ENCODE measurements at regions not wholly inside any gene's neighbourhood (a gene's known extent, or its start where the extent isn't known, plus 50 kb on each side); places are given as distances from the start of the nearest gene placed in this dataset.
A peak's percentile ranks its signal among the peaks of the same experiment; 100 is the strongest.
"Not testable (repeated sequence)": the region's sequence is repeated elsewhere in the genome, so short reads cannot be mapped to it uniquely, and the experiment has no call there.

GRCh38 chr15:70576696-70577095 is 186.7 kb downstream of the UACA start:
- DNase-seq (ENCODE audit: low read depth): no peak

DNA sequence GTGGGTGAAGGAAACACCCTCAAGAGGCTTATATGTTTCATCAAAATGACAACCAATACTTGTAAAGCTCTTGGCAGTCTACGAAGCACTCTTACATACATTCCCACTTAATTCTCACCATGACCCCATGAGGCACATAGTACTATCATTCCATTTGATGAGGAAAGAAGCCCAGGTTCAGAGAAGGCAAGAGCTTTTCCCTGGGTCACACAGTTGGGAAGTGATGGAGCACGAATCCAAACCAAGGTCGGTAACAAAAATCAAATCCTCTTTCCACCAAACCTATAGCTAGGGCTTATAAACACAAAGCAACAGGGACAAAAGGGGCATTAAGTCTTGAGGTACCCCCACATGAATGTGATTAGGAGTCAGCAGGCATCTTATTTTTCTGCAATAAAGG is 187.1 kb downstream of the UACA start:
- no peak for DNase-seq (ENCODE audit: low read depth)

DNA sequence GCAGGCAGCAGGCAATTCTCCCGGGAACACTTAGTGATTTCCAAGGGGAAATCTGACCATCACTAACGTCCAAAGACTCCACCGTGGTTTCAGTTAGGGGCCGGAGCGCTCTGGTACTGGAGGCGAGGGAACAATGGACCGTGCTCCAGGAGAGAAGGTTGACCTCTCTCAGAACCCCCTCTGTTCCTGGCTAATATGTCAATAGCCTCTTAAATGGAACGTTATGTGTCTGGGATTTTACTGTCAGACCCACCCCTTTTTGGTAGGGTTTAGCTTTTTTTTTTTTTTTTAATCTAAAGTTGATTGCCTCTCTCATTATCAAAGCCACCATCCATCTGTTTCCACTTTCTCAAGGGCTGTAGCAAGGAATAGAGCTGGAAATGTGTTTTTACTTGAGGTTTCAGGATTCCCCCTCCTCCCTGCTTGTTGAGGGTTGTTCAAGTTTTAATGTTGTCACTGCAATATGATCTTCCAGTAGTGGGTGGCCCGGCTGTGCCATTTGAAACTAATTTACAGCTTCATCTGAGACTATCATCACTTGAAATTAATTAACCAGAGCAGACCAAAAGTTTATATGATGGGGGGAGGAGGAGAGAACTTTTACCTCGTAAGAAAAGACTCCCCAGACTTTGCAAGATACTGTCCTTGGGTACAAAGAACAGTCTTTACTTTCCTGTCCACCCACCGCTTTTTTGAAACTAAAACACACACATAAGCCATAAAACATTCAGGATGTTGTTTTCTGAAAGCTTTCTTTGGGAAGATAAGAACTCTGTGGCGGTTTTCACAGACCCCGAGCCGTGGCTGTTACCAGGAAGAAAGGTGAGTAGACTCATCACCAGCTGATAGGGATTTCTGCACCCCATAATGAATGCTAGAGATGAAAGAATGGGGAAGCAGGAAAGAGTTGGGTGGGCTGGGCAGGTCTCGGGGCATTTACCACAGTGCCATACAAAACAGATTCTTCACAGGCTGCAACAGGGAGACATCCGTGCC is 187.8 kb downstream of the UACA start:
- DNase-seq (ENCODE audit: low read depth): no peak

DNA sequence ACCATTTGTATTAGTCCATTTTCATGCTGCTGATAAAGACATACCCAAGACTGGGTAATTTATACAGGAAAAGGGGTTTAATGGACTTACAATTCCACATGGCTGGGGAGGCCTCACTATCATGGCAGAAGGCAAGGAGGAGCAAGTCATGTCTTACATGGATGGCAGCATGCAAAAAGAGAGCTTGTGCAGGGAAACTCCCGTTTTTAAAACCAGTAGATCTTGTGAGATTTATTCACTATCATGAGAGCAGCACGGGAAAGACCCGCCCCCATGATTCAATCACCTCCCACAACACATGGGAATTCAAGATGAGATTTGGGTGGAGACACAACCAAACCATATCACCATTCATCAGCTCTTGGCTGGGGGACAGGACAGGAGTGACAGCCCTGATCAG is 189.0 kb downstream of the UACA start:
- not testable (repeated sequence) for DNase-seq (ENCODE audit: low read depth)

DNA sequence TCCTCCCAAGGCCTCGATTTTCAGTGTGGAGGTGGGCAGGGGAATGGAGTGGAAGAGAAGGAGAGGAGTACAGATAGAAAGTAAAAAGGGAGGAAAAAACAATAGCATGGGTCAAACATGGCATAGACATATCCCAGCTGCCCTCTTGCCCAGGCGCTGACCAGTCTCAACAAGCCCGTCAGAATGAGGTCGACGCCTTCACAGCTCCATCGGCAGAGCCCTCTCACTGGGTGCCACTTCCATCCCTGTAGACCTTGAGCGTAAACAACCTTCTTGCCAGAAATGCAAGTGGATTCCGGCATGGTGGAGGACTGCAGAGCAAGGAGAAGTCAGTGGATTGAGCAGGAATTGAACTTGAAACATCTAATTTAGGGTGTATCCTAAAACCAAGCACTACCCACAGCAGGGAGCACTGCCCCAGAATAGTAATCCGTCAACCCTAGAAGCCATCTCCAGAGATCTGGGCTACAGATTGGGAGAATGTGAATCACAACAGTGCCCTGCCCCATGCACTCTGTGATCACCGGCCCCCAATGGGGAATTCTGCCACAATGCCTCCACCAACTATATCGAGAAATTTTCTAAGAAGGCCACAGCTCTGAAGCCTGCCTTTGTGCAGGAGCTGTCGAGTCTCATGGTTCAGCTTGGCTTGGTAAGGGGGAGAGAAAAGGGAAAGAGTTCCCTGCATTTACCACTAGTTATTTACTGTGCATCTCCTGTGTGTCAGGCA is 190.1 kb downstream of the UACA start:
- no peak for DNase-seq (ENCODE audit: low read depth)

DNA sequence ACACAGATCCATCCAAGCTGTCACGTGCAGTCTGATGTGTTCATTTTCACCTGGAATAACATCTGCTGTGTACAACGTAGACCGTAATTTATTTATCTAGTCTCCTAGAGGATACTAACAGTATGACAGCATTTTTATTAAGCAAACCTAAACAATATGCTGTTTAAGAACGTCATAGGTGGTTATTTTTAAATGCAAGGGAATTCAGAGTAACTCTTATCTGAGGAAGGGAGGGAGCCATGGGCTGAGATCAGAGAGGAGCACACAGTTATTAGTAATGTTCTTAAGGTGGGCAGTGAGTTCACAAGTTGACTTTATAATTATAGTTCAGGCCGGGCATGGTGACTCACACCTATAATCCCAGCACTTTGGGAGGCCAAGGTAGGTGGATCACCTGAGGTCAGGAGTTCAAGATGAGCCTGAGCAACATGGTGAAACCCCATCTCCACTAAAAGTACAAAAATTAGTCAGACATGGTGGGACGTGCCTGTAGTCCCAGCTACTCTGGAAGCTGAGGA is 193.6 kb downstream of the UACA start:
- DNase-seq (ENCODE audit: low read depth): no peak

- no peak for DNase-seq (ENCODE audit: low read depth)
Observed at GRCh38 chr15:70569091-70569713, 194.2 kb downstream of the UACA start.

DNA sequence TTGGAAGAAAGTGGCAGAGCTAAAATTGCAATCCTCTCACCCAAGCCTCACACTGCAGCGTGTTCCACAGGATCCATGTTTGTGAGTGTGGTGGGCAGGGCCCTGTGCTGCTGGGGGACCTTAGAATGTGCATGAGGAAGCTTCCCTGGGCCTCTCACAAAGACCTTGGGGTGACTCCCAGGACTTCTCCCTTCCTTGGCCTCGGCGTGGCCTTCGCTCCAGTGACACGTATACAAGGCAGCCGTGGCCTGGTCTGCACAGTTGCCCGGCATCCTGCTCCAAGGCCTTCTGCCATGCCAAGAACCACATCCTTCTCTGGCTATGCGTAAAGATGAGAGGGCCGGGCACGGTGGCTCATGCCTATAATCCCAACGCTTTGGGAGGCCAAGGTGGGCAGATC is 196.4 kb downstream of the UACA start:
- no peak for DNase-seq (ENCODE audit: low read depth)

- DNase-seq (ENCODE audit: low read depth): no peak
Observed at GRCh38 chr15:70566047-70566835, 197.1 kb downstream of the UACA start.

DNA sequence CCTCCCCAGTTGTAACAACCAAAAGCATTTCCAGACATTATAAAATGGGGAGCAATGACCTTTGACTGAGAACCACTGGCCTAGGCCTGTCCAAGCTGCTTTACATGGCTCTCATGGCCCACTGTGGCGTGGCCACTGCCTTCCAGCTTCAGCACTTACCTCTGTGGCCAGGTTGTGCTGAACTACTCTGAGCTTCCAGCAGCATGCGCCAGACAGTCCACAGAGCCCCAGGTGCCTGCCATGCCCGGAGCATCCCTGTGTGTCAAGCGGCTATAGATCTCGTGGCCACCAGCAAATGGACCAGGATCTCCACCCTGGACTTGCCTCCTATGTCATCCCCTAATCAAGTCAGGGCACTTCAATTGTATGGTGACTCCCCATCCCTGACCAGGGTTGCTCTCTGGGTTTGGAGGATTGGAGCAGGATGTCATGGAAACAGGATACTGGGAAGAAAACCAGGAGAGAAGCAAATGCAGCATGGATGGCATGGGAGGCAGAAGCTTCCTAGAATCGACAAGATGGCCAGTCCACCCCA is 199.7 kb downstream of the UACA start:
- DNase-seq (ENCODE audit: low read depth): no peak

DNA sequence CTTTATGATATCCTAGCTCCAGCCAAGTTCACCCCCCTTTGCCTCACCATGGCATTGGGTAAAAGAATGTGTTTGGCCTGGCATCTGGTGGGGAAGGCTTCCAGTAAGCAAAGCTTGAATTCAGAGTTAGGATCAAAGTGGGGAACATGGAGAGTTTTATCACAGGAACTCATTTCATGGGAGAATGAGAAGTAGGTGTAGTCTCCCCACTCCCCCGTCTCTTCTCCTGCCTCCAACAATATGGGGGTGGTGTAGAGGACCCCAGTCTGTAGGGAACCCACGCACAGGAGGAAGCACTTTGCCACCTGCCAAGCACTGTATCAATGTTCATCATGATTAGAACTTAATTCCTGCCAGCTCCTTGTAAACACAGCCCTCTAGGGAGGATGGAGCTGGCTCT is 200.5 kb downstream of the UACA start:
- DNase-seq (ENCODE audit: low read depth): no peak

DNA sequence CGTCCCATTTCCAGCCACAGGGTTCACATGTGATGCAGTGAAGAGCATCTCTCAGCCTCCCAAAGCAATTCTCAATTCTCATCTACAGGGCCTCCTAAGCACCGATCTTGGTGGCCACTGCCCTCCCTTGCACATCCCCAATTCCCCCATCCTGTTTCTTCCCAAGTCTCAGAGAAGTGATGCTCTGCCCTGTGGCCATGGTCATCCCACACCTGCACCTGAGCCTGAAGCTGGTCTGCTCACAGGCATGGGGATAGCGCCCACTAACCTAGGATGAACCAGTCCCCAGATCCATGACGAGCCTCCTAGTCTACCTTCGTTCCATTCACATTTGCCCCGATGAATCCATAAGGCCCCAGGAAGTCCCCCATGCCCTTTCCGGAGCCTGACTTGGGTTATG is 201.5 kb downstream of the UACA start:
- no peak for DNase-seq (ENCODE audit: low read depth)

GRCh38 chr15:70560617-70561328 is 202.6 kb downstream of the UACA start:
- DNase-seq (ENCODE audit: low read depth): no peak

GRCh38 chr15:70559265-70560239 is 203.8 kb downstream of the UACA start:
- DNase-seq (ENCODE audit: low read depth): peak; percentile 42

- DNase-seq (ENCODE audit: low read depth): no peak
Observed at GRCh38 chr15:70558406-70559264, 204.7 kb downstream of the UACA start.

GRCh38 chr15:70557521-70558258 is 205.7 kb downstream of the UACA start:
- no peak for DNase-seq (ENCODE audit: low read depth)

DNA sequence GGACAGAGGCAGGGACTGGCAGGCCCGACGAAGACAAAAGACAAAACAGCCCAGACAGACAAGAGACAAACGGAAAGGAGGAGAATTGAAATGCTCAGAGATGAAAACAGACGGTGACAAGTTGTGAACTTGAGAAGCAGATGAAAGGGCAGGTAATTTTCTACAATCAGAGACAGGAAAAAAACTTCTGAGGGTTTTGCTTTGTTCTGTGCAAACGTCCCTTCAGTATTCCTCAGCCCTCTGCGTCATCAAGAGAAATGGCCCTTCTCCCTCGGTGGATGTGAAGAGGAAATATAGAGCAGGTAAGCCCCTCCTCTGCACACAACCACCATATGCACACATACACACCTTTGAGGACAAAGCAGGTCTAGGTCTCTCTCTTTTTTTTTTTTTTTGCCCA is 206.6 kb downstream of the UACA start:
- no peak for DNase-seq (ENCODE audit: low read depth)
